ENCODE measurements at regions not wholly inside any gene's neighbourhood (a gene's known extent, or its start where the extent isn't known, plus 50 kb on each side); places are given as distances from the start of the nearest gene placed in this dataset.
A peak's percentile ranks its signal among the peaks of the same experiment; 100 is the strongest.

DNA sequence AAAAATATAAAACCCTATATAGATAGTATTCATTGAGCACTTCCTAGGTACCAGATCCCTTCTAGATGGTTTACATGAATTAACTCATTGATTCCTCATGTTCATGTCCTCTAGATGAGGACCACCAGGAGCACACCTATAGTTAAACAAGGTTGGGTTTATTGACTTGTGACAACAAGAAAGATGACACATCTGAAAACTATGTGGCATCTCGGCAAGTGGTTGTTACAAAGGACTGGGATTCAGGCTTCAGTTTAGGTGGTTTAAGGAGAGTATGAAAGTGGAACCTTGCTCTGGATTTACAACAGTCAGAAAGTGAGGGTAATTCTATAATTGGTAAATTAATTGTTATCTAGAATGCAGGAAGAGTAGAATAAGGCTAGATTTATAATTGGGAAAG is 99.0 kb upstream of the PHF14 start:
- Mint-ChIP-seq H3K36me3 (ENCODE audit: low read depth) (no peaks in the 10 kb centered on the region), H3K4me1 (no peaks in the 10 kb centered on the region), H3K9me3 (peaks cover 19% of the 10 kb centered on the region), H3K4me3 (no peak overlapping the region), H3K27me3 (ENCODE audit: low read depth, poor library complexity) (no peaks in the 10 kb centered on the region), H3K27ac (no peak overlapping the region)
- no peak for DNase-seq
- no peak for TF ChIP-seq CTCF (IDR thresholded peaks at IDR 0.05)

- Mint-ChIP-seq H3K36me3 (ENCODE audit: low read depth) (no peaks in the 10 kb centered on the region), H3K4me1 (no peaks in the 10 kb centered on the region), H3K9me3 (peaks cover 19% of the 10 kb centered on the region), H3K27ac (no peak overlapping the region), H3K4me3 (no peak overlapping the region), H3K27me3 (ENCODE audit: low read depth, poor library complexity) (no peaks in the 10 kb centered on the region)
- DNase-seq: no peak
- no peak for TF ChIP-seq CTCF (IDR thresholded peaks at IDR 0.05)
Measured at GRCh38 chr7:10875080-10875479, 98.6 kb upstream of the PHF14 start.

DNA sequence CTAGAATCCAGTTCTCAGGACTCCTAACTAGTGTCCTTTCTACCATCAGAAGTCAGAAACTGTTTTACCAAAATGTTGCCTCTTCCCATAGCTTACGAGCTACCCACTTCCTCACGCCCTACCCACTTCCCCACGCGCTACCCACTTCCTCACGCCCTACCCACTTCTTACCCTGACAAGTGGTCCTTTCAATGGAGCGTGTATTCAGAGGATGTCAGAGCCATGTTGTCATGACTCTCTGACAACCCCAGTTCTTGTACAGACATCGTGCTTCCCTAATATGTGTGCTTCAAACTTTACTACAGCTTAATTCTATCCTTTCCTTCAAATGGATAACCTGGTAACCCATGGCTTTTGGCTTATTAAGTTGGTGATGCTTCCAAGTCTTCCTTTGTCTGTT is 84.8 kb upstream of the PHF14 start:
- peak overlapping the region; percentile 3 for H3K27ac Mint-ChIP-seq
- no peaks in the 10 kb centered on the region for H3K9me3 Mint-ChIP-seq
- no peaks in the 10 kb centered on the region for H3K36me3 Mint-ChIP-seq (ENCODE audit: low read depth)
- TF ChIP-seq CTCF (IDR thresholded peaks at IDR 0.05): no peak
- no peak for DNase-seq
- H3K27me3 Mint-ChIP-seq (ENCODE audit: low read depth, poor library complexity): no peaks in the 10 kb centered on the region
- no peak overlapping the region for H3K4me3 Mint-ChIP-seq
- H3K4me1 Mint-ChIP-seq: no peaks in the 10 kb centered on the region

DNA sequence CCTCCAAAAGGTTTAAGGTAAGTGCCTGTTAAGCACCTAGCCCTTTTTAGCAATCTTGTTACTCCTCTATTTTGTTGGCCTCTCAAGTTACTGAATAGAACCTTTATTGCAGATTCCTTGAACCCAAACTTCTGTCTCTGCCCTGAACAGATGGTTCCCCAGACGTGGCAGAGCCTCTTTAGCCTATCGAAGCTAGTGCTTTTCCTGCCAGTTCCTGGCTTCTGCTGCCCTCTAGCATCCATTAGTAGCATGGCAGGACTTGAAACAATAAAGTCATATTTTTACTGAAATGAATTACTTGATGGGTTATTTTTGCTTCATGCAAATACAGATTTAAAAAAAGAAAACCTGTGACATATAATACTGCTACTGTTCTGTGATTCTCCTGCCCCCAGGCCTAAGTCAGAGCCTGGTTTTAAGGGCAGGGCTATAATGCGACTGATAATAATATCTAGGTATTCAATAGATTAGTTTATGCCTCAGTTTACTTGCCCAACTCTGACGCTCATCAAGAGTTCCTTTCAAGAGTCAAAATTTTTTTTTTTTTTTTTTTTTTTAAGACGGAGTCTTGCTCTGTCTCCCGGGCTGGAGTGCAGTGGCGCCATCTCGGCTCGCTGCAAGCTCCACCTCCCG is 84.3 kb upstream of the PHF14 start:
- peak; percentile 87 for TF ChIP-seq CTCF (IDR thresholded peaks at IDR 0.05)
- Mint-ChIP-seq H3K36me3 (ENCODE audit: low read depth) (no peaks in the 10 kb centered on the region), H3K4me3 (no peak overlapping the region), H3K27ac (peak overlapping the region; percentile 3), H3K9me3 (no peaks in the 10 kb centered on the region), H3K4me1 (no peaks in the 10 kb centered on the region), H3K27me3 (ENCODE audit: low read depth, poor library complexity) (no peaks in the 10 kb centered on the region)
- peak; percentile 18 for DNase-seq

DNA sequence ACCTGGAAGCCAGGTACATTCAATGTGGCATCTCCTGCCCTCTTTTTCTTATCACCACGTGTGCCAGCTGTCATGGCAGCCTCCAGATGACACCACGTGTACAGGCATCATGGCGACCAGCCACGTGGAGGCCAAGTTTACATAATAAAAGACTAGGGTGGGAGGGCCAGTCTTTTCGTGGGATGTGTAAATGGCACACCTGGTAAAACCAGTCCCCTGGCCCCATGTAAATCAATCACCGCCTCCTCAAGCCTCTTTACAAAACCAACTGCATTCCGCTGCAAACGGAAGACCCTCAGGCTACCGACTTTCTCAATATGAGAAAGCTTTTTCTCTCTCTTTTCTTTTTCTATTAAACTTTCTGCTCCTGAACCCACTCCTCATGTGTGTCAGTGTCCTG is 65.1 kb upstream of the PHF14 start:
- Mint-ChIP-seq H3K27ac (no peak overlapping the region), H3K27me3 (ENCODE audit: low read depth, poor library complexity) (no peaks in the 10 kb centered on the region), H3K36me3 (ENCODE audit: low read depth) (peaks cover 7% of the 10 kb centered on the region), H3K4me3 (no peak overlapping the region), H3K4me1 (peaks cover 12% of the 10 kb centered on the region), H3K9me3 (peaks cover 3% of the 10 kb centered on the region)
- DNase-seq: no peak
- no peak for TF ChIP-seq CTCF (IDR thresholded peaks at IDR 0.05)

DNA sequence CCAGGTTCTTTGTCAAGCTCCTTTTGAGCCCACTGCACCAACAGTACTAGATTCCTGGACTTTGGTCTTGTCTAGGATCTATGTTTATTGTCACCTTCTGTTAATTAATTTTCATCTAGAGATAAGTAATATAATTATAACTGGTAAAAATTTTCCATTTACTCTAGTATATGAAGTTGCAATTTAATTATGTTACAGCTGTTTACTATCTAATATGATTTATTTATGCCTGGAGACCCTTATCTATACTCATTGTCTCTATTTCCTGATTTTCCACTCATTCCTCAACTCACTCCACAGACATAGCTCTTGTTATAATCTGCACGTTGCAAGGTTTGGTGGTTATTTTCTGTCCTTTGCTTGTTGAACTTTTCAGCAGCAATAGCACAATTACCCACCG is 63.2 kb upstream of the PHF14 start:
- DNase-seq: no peak
- peaks cover 7% of the 10 kb centered on the region for H3K36me3 Mint-ChIP-seq (ENCODE audit: low read depth)
- H3K27ac Mint-ChIP-seq: no peak overlapping the region
- peaks cover 25% of the 10 kb centered on the region for H3K4me1 Mint-ChIP-seq
- no peaks in the 10 kb centered on the region for H3K27me3 Mint-ChIP-seq (ENCODE audit: low read depth, poor library complexity)
- no peak overlapping the region for H3K4me3 Mint-ChIP-seq
- no peak for TF ChIP-seq CTCF (IDR thresholded peaks at IDR 0.05)
- peaks cover 3% of the 10 kb centered on the region for H3K9me3 Mint-ChIP-seq
